ENCODE measurements at regions not wholly inside any gene's neighbourhood (a gene's known extent, or its start where the extent isn't known, plus 50 kb on each side); places are given as distances from the start of the nearest gene placed in this dataset.

DNA sequence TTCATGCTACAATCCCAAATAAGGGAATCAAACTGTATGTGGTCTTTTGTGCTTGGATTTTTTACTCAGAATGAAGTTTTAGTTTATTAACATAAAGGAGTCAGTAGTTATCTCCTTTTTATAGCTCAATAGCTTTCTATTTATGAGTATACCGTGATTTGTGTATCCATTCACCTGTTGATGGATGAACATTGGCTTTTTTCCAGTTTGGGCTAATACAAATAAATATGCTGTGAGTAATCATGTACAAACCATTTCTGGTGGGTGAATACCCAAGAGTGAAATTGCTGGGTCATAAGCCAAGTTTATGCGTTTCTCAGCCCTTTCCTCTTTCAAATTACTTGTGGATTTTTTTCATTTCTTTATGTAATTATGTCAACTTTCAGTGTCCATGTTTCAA is 395.3 kb downstream of the OSTF1 start:
- 12% methylated on average over 2 of the region's 2 CpGs for WGBS (ENCODE audit: low lambda C conversion rate)
- no peak for DNase-seq
- POLR2A ChIA-PET: no interaction called here

DNA sequence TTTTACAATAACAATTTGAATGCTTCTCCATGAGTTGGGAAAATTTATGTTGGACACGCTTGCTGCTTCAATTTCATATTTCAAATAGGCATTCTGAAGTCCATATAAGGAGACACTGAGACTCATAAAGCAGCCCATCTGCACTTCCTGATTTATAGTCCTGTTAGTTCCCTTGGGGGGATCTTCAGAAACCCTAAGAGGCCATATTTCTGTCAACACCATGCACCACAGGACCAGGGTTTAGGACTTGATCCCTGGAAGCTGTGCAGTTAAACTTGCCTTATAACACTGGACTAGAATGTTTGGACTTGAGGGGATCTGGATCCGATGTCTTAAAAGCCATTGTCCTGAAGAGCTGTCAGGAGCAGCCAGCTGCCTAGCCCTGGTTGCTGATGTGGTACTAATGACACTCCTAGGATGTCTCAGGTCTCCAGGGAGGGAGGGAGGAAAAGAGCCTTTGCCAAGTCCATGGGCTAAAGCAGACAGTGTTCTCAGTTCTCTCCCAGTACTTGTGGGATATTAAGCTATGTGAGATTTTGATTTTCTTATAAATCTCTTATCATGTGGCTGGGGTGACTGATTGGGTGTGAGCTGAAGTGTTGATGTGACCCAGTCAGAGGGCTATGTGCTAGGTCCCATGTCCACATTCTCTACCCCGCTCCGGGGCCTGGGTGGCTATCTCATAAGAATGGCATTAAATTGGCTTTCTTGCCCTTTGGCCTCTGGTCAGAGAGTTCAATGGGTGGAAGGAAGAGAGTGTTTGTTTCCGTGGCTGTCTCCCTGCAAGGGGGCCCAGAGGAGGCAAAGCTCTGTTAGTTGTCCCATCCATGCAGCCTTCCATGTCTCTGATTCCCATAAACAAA is 399.8 kb downstream of the OSTF1 start:
- Histone ChIP-seq H3F3A (replicated peaks; ENCODE audit: insufficient read depth) (no peaks in the 10 kb centered on the region), H3K27me3 (ENCODE audit: insufficient read depth) (no peaks in the 10 kb centered on the region), H3K4me3 (ENCODE audit: low read depth in 2 of 2, low read length in 1 of 2) (no peak overlapping the region), H3K4me2 (no peak overlapping the region), H3K9ac (no peak overlapping the region), H4K20me1 (ENCODE audit: insufficient read depth) (no peaks in the 10 kb centered on the region), H3K27ac (ENCODE audit: low read depth in 2 of 2, low read length in 1 of 2) (no peak overlapping the region), H2AFZ (ENCODE audit: low read depth) (no peak overlapping the region), H3K9me3 (no peaks in the 10 kb centered on the region), H3K4me1 (ENCODE audit: control insufficient read depth in 1 of 2, insufficient read depth in 2 of 2, low read depth in 1 of 2, low read length in 1 of 2) (no peaks in the 10 kb centered on the region), H3K36me3 (replicated peaks in 1 of 2; ENCODE audit: control insufficient read depth in 1 of 2, insufficient read depth in 2 of 2, low read length in 1 of 2) (no peaks in the 10 kb centered on the region), H3K79me2 (ENCODE audit: insufficient read depth) (no peaks in the 10 kb centered on the region), H3K9me2 (no peaks in the 10 kb centered on the region)
- POLR2A ChIA-PET: no interaction called here
- WGBS (ENCODE audit: low lambda C conversion rate): 31% methylated on average over 4 of the region's 5 CpGs
- no peak for TF ChIP-seq FOSL2 (IDR thresholded peaks at IDR 0.05; ENCODE audit: borderline replicate concordance, low read depth)
- TF ChIP-seq JUND (IDR thresholded peaks at IDR 0.05): no peak
- TF ChIP-seq GATA2 (CRISPR knock-in tag; IDR thresholded peaks at IDR 0.05): no peak
- TF ChIP-seq, protein P1, sequence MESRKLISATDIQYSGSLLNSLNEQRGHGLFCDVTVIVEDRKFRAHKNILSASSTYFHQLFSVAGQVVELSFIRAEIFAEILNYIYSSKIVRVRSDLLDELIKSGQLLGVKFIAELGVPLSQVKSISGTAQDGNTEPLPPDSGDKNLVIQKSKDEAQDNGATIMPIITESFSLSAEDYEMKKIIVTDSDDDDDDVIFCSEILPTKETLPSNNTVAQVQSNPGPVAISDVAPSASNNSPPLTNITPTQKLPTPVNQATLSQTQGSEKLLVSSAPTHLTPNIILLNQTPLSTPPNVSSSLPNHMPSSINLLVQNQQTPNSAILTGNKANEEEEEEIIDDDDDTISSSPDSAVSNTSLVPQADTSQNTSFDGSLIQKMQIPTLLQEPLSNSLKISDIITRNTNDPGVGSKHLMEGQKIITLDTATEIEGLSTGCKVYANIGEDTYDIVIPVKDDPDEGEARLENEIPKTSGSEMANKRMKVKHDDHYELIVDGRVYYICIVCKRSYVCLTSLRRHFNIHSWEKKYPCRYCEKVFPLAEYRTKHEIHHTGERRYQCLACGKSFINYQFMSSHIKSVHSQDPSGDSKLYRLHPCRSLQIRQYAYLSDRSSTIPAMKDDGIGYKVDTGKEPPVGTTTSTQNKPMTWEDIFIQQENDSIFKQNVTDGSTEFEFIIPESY (IDR thresholded peaks at IDR 0.05; ENCODE audit: borderline replicate concordance, low read depth): no peak
- no peak for TF ChIP-seq NRF1 (IDR thresholded peaks at IDR 0.05; ENCODE audit: low read depth, low read length)
- no peak for TF ChIP-seq RFX5 (IDR thresholded peaks at IDR 0.05; ENCODE audit: low read length)
- TF ChIP-seq EZH2phosphoT487 (IDR thresholded peaks at IDR 0.05; ENCODE audit: borderline replicate concordance, low read depth): no peak
- no peak for TF ChIP-seq FOXJ3 (CRISPR knock-in tag; IDR thresholded peaks at IDR 0.05)
- no peak for TF ChIP-seq RAD21 (IDR thresholded peaks at IDR 0.05; ENCODE audit: low read length)
- TF ChIP-seq YY1 (IDR thresholded peaks at IDR 0.05; ENCODE audit: low read depth): no peak
- TF ChIP-seq CHD2 (IDR thresholded peaks at IDR 0.05; ENCODE audit: low read length, partially characterized antibody): no peak
- no peak for DNase-seq
- CTCF ChIA-PET: no interaction called here

More for the DNA sequence above, 395.3 kb downstream of the OSTF1 start:
- Histone ChIP-seq H3K9ac (no peak overlapping the region), H2AFZ (ENCODE audit: low read depth) (no peak overlapping the region), H3K9me3 (no peaks in the 10 kb centered on the region), H3K4me3 (ENCODE audit: low read depth in 2 of 2, low read length in 1 of 2) (no peak overlapping the region), H3K79me2 (ENCODE audit: insufficient read depth) (no peaks in the 10 kb centered on the region), H3F3A (replicated peaks; ENCODE audit: insufficient read depth) (no peaks in the 10 kb centered on the region), H3K4me2 (no peak overlapping the region), H3K36me3 (replicated peaks in 1 of 2; ENCODE audit: control insufficient read depth in 1 of 2, insufficient read depth in 2 of 2, low read length in 1 of 2) (no peaks in the 10 kb centered on the region), H4K20me1 (ENCODE audit: insufficient read depth) (no peaks in the 10 kb centered on the region), H3K4me1 (ENCODE audit: control insufficient read depth in 1 of 2, insufficient read depth in 2 of 2, low read depth in 1 of 2, low read length in 1 of 2) (no peaks in the 10 kb centered on the region), H3K27ac (ENCODE audit: low read depth in 2 of 2, low read length in 1 of 2) (no peak overlapping the region), H3K9me2 (no peaks in the 10 kb centered on the region), H3K27me3 (ENCODE audit: insufficient read depth) (no peaks in the 10 kb centered on the region)
- TF ChIP-seq, protein P2, sequence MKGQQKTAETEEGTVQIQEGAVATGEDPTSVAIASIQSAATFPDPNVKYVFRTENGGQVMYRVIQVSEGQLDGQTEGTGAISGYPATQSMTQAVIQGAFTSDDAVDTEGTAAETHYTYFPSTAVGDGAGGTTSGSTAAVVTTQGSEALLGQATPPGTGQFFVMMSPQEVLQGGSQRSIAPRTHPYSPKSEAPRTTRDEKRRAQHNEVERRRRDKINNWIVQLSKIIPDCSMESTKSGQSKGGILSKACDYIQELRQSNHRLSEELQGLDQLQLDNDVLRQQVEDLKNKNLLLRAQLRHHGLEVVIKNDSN (IDR thresholded peaks at IDR 0.05; ENCODE audit: borderline replicate concordance, low read depth): no peak
- TF ChIP-seq MEF2A (IDR thresholded peaks at IDR 0.05; ENCODE audit: borderline replicate concordance, low read depth) (no peak), RCOR1 (IDR thresholded peaks at IDR 0.05; ENCODE audit: low read length) (no peak), NRF1 (IDR thresholded peaks at IDR 0.05; ENCODE audit: low read depth, low read length) (no peak), FOXM1 (IDR thresholded peaks at IDR 0.05; ENCODE audit: low read depth) (no peak), GABPA (IDR thresholded peaks at IDR 0.05; ENCODE audit: low read depth) (no peak), RAD21 (IDR thresholded peaks at IDR 0.05; ENCODE audit: low read length) (no peak), POLR2AphosphoS5 (IDR thresholded peaks at IDR 0.05; ENCODE audit: low read depth, low read length) (no peak), GATA2 (CRISPR knock-in tag; IDR thresholded peaks at IDR 0.05) (no peak), SIN3A (IDR thresholded peaks at IDR 0.05; ENCODE audit: borderline replicate concordance, low read depth, low read length) (no peak), EP300 (IDR thresholded peaks at IDR 0.05; ENCODE audit: borderline replicate concordance in 1 of 2, low read depth in 1 of 2, low read length in 1 of 2) (no peak), TEAD4 (IDR thresholded peaks at IDR 0.05; ENCODE audit: borderline replicate concordance, insufficient read depth) (no peak), CHD2 (IDR thresholded peaks at IDR 0.05; ENCODE audit: low read length, partially characterized antibody) (no peak), EZH2phosphoT487 (IDR thresholded peaks at IDR 0.05; ENCODE audit: borderline replicate concordance, low read depth) (no peak), FOXJ3 (CRISPR knock-in tag; IDR thresholded peaks at IDR 0.05) (no peak)
- TF ChIP-seq, protein P3, sequence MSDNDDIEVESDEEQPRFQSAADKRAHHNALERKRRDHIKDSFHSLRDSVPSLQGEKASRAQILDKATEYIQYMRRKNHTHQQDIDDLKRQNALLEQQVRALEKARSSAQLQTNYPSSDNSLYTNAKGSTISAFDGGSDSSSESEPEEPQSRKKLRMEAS (IDR thresholded peaks at IDR 0.05; ENCODE audit: low read depth): no peak
- CTCF ChIA-PET: interaction anchor here (0.9 kb wide), 1 partner anchor 20 kb away, joined by 3 read pairs; no protein-coding TSS in a partner anchor
